GM21390 (cell line): ENCODE measurements at regions not wholly inside any gene's neighbourhood (a gene's known extent, or its start where the extent isn't known, plus 50 kb on each side); places are given as distances from the start of the nearest gene placed in this dataset.

Experiments
- ATAC-seq: cut with Tn5 transposase; IDR thresholded peaks from one replicate; pipeline ENCODE4 v1.9.1; 2021; ENCODE audit not compliant: unreplicated experiment

DNA sequence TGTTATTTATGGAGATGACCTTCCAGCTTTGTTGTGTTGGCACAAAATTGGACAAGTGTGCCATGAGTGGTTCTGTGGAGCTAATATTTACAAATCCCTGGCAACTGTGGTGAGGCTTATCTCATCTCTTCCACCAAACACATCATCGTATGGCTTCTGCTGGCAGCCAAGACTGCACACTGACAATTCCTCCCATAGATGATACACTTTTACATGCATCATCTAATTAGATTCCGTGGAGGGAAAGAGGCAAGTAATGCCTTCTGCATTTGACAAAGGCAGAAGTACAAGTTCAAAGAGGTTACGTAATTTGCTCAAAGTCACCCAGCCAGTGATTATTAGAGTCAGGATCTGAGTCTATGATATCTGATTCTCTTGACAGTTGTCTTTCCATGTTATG, 62.7 kb upstream of the KIRREL3 start:
- no peak for ATAC-seq

DNA sequence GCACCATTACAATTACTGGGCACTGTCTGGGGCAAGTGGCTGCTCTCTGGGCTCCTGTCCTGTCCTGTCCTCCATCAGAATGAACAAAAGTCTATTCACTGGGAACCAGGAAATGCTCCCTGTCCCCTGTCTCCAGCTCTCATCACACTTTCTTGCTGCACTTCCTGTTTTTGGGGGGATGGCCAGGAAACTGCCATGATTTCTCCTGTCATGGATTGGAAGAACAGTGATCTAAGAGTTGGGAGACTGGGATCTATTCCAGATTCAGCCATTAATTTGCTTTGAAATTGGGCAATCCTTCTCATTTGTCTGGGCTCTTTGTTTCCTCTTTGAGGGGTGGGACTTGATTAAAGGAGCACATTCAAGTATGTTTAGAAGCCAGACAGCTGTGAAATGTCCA, 61.4 kb upstream of the KIRREL3 start:
- no peak for ATAC-seq

DNA sequence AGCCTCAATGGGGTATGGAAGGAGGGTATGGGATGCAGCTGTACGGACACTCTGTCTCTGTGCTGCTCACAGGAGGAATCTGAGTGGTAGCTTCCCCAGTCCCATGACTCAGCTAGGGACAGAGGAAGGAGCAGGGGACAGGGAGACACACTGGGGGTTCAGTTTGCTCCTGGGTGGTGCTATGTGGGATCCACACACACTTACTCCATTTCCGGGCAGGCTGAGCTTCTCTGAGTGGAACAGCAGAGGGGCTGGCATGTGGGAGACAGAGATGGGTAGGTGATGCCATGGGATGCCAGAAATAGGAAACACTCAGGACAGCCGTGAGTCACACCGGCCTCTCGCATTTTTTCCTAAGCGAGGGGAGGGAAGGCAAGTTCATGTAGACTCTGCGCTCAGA, 59.2 kb upstream of the KIRREL3 start:
- ATAC-seq: no peak

DNA sequence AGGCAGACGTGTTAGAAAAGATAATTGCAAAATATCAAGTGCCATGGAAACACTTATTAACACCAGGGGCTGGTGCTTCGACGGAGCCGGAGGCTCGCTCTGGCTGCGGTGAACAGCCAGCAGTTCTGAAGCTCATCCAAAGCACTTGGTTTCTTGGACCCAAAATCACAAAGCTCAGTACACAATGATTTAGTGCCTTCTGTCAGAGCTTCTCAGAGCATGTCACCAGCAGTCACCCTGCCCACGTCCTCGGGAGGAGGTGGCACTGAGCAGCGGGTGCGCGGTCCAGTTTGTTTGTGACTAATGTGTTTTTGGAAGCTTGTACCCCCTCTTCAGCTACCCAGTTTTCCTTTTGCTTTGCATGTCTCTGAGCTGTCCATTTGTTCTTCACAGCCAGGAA, 58.7 kb upstream of the KIRREL3 start:
- ATAC-seq: no peak

DNA sequence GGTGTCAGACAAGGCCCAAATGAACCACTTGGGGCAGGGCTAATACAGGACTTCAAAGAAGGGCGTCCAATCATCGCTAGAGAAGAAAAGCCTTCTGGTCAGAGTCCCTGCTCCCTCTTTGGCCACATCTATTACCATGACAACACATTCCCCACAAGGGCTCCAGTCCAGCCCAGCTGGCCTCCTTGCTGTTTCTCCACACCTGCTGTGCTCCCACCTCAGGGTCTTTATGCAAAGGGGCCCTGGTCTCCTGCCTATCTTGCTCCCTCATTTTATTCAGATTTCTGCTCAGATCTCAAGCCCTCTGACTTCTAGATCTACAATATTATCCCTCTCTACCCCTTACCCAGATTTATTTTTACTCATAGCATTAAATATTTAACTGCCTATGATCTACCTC, 58.0 kb upstream of the KIRREL3 start:
- no peak for ATAC-seq

DNA sequence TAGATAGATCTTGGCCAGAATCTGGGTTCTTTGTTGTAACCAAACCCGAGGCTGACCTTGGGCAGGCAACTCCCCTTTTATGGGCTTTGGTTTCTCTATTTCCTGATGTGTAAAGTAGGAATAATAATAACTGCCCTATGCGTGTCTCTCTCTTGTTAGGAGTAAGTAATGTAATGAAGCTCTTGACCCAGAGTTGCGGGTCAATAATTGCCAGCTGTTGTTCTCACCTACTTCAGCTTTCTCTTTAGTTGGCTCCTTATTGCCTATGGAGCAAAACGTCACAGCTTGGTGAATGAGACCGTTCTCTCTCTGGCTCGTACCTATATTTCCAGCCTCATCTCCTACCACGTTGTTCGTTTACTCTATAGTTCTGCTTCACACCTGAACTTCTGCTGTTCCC, 56.6 kb upstream of the KIRREL3 start:
- no peak for ATAC-seq

DNA sequence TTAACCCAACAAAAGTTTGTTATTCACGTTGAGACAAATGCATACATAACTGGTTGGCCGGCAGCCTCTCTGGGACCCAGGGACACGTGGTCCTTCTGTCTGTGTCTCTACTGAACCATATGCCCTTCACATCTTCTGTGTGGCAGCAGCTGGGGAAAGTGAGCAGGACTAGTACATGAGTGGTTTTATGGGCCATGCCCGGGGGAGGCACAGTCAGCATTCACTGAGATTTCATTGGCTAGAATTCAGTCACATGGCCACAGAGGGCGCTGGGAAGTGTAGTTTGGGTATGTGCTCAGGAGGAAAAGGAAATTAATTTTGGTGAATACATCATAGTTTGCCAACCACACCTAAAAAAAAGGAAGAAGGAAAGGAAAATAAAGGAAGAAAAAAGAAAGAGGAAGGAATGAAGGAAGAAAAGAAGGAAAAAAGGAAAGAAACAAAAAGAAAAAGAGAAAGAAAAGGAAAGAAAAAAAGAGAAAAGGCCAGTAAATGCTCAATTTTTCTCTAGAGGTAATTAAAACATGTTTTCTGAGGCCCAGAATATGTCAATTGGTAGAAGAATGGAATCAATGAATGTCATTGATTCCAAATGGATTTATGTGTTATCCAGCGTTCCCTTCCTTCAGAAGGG, 55.9 kb upstream of the KIRREL3 start:
- no peak for ATAC-seq

DNA sequence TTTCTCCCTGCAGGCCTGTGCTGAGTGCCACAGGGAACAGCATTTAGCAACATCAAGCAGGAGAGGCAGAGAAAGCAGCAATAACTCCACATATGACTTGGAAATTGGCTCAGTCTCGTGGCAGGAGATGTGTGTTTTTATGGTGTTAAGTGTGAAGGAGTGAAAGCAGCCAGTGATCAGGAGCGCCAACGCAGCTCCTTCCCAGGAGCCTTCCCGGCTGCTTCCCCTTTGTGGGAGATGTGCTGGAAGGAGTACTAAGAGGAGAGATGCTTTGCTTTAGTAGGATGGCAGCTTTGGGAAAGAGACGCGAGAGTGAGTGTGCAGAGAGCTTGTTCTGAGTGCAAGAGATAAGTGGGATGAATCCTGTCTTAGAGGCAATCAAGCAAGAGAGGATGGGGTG, 54.7 kb upstream of the KIRREL3 start:
- ATAC-seq: no peak

DNA sequence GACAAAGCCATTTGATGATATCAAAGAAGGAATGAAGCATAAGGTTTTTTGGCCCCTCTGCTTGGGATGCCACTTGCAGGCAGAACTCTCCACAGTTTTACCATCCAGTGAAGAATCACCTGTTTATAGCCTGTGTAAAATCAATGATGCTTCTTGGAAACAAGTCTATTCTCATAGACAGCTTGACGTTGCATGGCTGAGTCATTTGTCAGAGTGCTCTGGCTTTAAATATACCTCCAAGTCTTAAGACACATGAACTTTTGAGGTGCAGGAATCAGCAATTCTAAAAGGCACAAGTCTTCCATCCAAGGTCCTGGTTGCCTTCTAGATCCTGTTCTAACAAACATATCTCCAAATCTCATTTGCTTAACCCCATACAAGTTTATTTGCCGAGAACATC, 53.6 kb upstream of the KIRREL3 start:
- no peak for ATAC-seq

DNA sequence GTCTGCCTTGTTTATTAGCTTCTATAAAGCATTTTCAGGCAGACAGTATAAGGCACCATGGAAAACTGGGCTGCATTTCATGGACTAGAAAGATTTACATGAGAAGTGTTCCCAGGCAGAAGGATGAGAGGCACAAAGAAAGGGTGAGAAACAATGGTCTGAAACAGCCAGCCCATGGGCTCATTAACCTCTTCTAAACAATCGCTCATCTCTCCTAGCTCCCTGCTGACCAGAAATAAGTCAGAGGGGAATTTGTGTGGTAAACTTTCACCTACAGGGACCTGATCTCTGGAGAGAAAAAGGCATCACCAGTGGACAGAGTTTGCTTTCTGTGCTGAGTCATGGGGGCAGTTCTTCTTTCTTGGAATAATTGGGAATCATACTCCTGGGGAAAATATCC, 51.8 kb upstream of the KIRREL3 start:
- ATAC-seq: no peak
